C4-2B (cell line): ENCODE measurements at regions not wholly inside any gene's neighbourhood (a gene's known extent, or its start where the extent isn't known, plus 50 kb on each side); places are given as distances from the start of the nearest gene placed in this dataset.

Source experiments
- ZFX ChIP-seq: fragments of 450-650 bp; IDR thresholded peaks from 2 replicates; pipeline ENCODE4 v1.6.1; 2017
- TF ChIP-seq, protein P1 (sequence below): fragments of 450-650 bp; conservative IDR thresholded peaks from 2 replicates; pipeline ENCODE4 v1.5.1; 2017; ENCODE audit warnings: mild to moderate bottlenecking

DNA sequence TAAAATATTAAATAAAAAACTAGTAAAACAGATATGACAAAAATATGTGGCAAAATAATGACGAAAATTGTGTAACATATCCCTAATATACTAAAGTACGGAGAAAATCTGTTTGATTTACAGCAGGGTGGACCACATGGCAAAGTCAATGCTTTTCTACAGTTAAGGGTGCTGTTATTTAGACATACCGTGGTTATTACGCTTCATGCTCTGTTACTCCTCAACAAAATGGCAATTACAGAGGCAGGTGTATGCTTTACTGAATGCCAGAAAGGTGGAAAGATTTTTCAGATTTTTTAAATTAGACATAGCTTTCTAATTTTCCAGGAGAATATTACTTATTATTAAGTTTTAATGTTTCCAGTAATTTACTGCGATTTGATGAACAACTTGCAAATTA, 343.9 kb upstream of the DPYD start:
- TF ChIP-seq, protein P1, sequence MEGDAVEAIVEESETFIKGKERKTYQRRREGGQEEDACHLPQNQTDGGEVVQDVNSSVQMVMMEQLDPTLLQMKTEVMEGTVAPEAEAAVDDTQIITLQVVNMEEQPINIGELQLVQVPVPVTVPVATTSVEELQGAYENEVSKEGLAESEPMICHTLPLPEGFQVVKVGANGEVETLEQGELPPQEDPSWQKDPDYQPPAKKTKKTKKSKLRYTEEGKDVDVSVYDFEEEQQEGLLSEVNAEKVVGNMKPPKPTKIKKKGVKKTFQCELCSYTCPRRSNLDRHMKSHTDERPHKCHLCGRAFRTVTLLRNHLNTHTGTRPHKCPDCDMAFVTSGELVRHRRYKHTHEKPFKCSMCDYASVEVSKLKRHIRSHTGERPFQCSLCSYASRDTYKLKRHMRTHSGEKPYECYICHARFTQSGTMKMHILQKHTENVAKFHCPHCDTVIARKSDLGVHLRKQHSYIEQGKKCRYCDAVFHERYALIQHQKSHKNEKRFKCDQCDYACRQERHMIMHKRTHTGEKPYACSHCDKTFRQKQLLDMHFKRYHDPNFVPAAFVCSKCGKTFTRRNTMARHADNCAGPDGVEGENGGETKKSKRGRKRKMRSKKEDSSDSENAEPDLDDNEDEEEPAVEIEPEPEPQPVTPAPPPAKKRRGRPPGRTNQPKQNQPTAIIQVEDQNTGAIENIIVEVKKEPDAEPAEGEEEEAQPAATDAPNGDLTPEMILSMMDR, result no peak
- TF ChIP-seq ZFX, result no peak
